DOHH2 (cell line): ENCODE measurements at regions not wholly inside any gene's neighbourhood (a gene's known extent, or its start where the extent isn't known, plus 50 kb on each side); places are given as distances from the start of the nearest gene placed in this dataset.

ENCODE experiments used
- H3F3A ChIP-seq: fragments of 200-600 bp; sonication (generic), shearing (Covaris generic); 2 replicates; pipeline ENCODE4 v1.6.0; 2016; ENCODE audit warnings: antibody characterized with exemption, mild to moderate bottlenecking; ENCODE audit not compliant: control insufficient read depth, insufficient read depth
- H3K27ac ChIP-seq: fragments of 200-600 bp; sonication (generic); 2 replicates; pipeline ENCODE4 v1.5.1; 2014; ENCODE audit warnings: low read depth, mild to moderate bottlenecking, low read length, moderate library complexity
- H3K27me3 ChIP-seq: fragments of 200-600 bp; sonication (generic); 2 replicates; pipeline ENCODE4 v1.6.1; 2014; ENCODE audit warnings: mild to moderate bottlenecking, low read length, mixed read lengths; ENCODE audit not compliant: control insufficient read depth
- H3K36me3 ChIP-seq: fragments of 200-600 bp; sonication (generic); 2 replicates; pipeline ENCODE4 v1.6.1; 2014; ENCODE audit warnings: mild to moderate bottlenecking, low read length, moderate library complexity, mixed read lengths; ENCODE audit not compliant: control insufficient read depth
- H3K4me1 ChIP-seq: fragments of 200-600 bp; sonication (generic); 2 replicates; pipeline ENCODE4 v1.6.1; 2014; ENCODE audit warnings: mild to moderate bottlenecking, low read length, mixed read lengths; ENCODE audit not compliant: control insufficient read depth
- H3K4me2 ChIP-seq: fragments of 200-600 bp; sonication (generic); 2 replicates; pipeline ENCODE4 v1.6.0; 2014; ENCODE audit warnings: mild to moderate bottlenecking, low read length, moderate library complexity
- H3K4me3 ChIP-seq: fragments of 200-600 bp; sonication (generic); 2 replicates; pipeline ENCODE4 v1.5.1; 2014; ENCODE audit warnings: mild to moderate bottlenecking, low read length, mixed read lengths
- H3K79me2 ChIP-seq: fragments of 200-600 bp; sonication (generic); 2 replicates; pipeline ENCODE4 v1.6.1; 2014; ENCODE audit warnings: mild to moderate bottlenecking, low read length, mixed read lengths; ENCODE audit not compliant: control insufficient read depth
- H3K9me2 ChIP-seq: fragments of 200-600 bp; sonication (generic); replicated peaks from 2 replicates; pipeline ENCODE4 v1.6.1; 2014; ENCODE audit warnings: mild to moderate bottlenecking, low read length, mixed read lengths; ENCODE audit not compliant: control insufficient read depth
- H3K9me3 ChIP-seq: fragments of 200-600 bp; sonication (generic); 2 replicates; pipeline ENCODE4 v1.6.1; 2014; ENCODE audit warnings: antibody characterized with exemption, low read length, mixed read lengths; ENCODE audit not compliant: control insufficient read depth, insufficient read depth
- H4K20me1 ChIP-seq: fragments of 200-600 bp; sonication (generic); 2 replicates; pipeline ENCODE4 v1.6.0; 2014; ENCODE audit warnings: low read depth, mild to moderate bottlenecking, antibody characterized with exemption, low read length, moderate library complexity; ENCODE audit not compliant: control insufficient read depth, insufficient read depth
- CTCF ChIP-seq: fragments of 200-600 bp; sonication (generic); IDR thresholded peaks from one replicate; pipeline ENCODE4 v1.5.1; 2014; ENCODE audit warnings: antibody characterized with exemption, mild to moderate bottlenecking, low read depth, low read length; ENCODE audit not compliant: poor library complexity, severe bottlenecking
- EZH2phosphoT487 ChIP-seq: fragments of 200-600 bp; sonication (generic); IDR thresholded peaks from 2 replicates; pipeline ENCODE4 v1.6.1; 2017; ENCODE audit warnings: borderline replicate concordance, mild to moderate bottlenecking, antibody characterized with exemption, low read length, moderate library complexity, mixed read lengths

GRCh38 chr1:114292194-114292593, 138.5 kb upstream of the SYT6 start:
- no peaks in the 10 kb centered on the region for H3K36me3 ChIP-seq
- H3K4me1 ChIP-seq: no peaks in the 10 kb centered on the region
- no peak overlapping the region for H3K4me3 ChIP-seq
- H3F3A ChIP-seq: no peaks in the 10 kb centered on the region
- no peaks in the 10 kb centered on the region for H3K9me2 ChIP-seq
- no peaks in the 10 kb centered on the region for H4K20me1 ChIP-seq
- no peaks in the 10 kb centered on the region for H3K9me3 ChIP-seq
- H3K79me2 ChIP-seq: no peaks in the 10 kb centered on the region
- TF ChIP-seq CTCF (no peak), EZH2phosphoT487 (no peak)
- no peak overlapping the region for H3K4me2 ChIP-seq
- H3K27me3 ChIP-seq: no peaks in the 10 kb centered on the region
- no peak overlapping the region for H3K27ac ChIP-seq

GRCh38 chr1:114290776-114291175, 137.1 kb upstream of the SYT6 start:
- TF ChIP-seq EZH2phosphoT487 (no peak), CTCF (no peak)
- H4K20me1 ChIP-seq: no peaks in the 10 kb centered on the region
- no peaks in the 10 kb centered on the region for H3F3A ChIP-seq
- no peak overlapping the region for H3K4me2 ChIP-seq
- no peaks in the 10 kb centered on the region for H3K9me2 ChIP-seq
- H3K27me3 ChIP-seq: no peaks in the 10 kb centered on the region
- H3K9me3 ChIP-seq: no peaks in the 10 kb centered on the region
- no peaks in the 10 kb centered on the region for H3K79me2 ChIP-seq
- H3K4me1 ChIP-seq: no peaks in the 10 kb centered on the region
- H3K4me3 ChIP-seq: no peak overlapping the region
- H3K27ac ChIP-seq: no peak overlapping the region
- no peaks in the 10 kb centered on the region for H3K36me3 ChIP-seq

- Histone ChIP-seq H3F3A (no peaks in the 10 kb centered on the region), H3K4me2 (no peak overlapping the region), H3K27ac (no peak overlapping the region), H3K4me1 (no peaks in the 10 kb centered on the region), H3K79me2 (no peaks in the 10 kb centered on the region), H3K9me2 (no peaks in the 10 kb centered on the region), H3K36me3 (no peaks in the 10 kb centered on the region), H4K20me1 (no peaks in the 10 kb centered on the region), H3K9me3 (no peaks in the 10 kb centered on the region), H3K27me3 (no peaks in the 10 kb centered on the region), H3K4me3 (no peak overlapping the region)
- TF ChIP-seq CTCF: no peak
- TF ChIP-seq EZH2phosphoT487: no peak
Observed at GRCh38 chr1:114290341-114290740, 136.7 kb upstream of the SYT6 start.

GRCh38 chr1:114289824-114290223, 136.2 kb upstream of the SYT6 start:
- Histone ChIP-seq H3K27ac (no peak overlapping the region), H3K9me3 (no peaks in the 10 kb centered on the region), H4K20me1 (no peaks in the 10 kb centered on the region), H3K27me3 (peaks cover under 1% of the 10 kb centered on the region; the same call in 1 of the 2 replicates), H3K4me2 (no peak overlapping the region), H3K4me3 (no peak overlapping the region), H3K4me1 (no peaks in the 10 kb centered on the region), H3K9me2 (no peaks in the 10 kb centered on the region), H3K79me2 (no peaks in the 10 kb centered on the region), H3K36me3 (no peaks in the 10 kb centered on the region), H3F3A (no peaks in the 10 kb centered on the region)
- no peak for TF ChIP-seq CTCF
- no peak for TF ChIP-seq EZH2phosphoT487
